Hepatocyte (in vitro differentiated cells): ENCODE measurements at regions not wholly inside any gene's neighbourhood (a gene's known extent, or its start where the extent isn't known, plus 50 kb on each side); places are given as distances from the start of the nearest gene placed in this dataset.

Source experiments
- DNase-seq: peaks from one replicate; pipeline ENCODE4 v3.0.0-alpha.2; 2016; ENCODE audit warnings: low spot score
- H2AFZ ChIP-seq: fragments of 200-600 bp; sonication (generic); 2 replicates; pipeline ENCODE4 v1.6.0; 2016; ENCODE audit warnings: antibody characterized with exemption, mild to moderate bottlenecking
- H3K27ac ChIP-seq: fragments of 200-600 bp; sonication (generic); 2 replicates; pipeline ENCODE4 v1.5.1; 2016; ENCODE audit warnings: mild to moderate bottlenecking
- H3K27me3 ChIP-seq: fragments of 200-600 bp; sonication (generic); 2 replicates; pipeline ENCODE4 v1.6.1; 2016
- H3K36me3 ChIP-seq: fragments of 200-600 bp; sonication (generic); replicated peaks from 2 replicates; pipeline ENCODE4 v1.5.1; 2016; ENCODE audit warnings: low read depth; ENCODE audit not compliant: insufficient read depth
- H3K4me1 ChIP-seq: fragments of 200-600 bp; sonication (generic); 2 replicates; pipeline ENCODE4 v1.5.1; 2016; ENCODE audit warnings: mild to moderate bottlenecking, moderate library complexity; ENCODE audit not compliant: insufficient read depth
- H3K4me2 ChIP-seq: fragments of 200-600 bp; sonication (generic); 2 replicates; pipeline ENCODE4 v1.6.0; 2016
- H3K4me3 ChIP-seq: fragments of 200-600 bp; sonication (generic); 2 replicates; pipeline ENCODE4 v1.5.1; 2016; ENCODE audit warnings: mild to moderate bottlenecking
- H3K79me2 ChIP-seq: fragments of 200-600 bp; sonication (generic); 2 replicates; pipeline ENCODE4 v1.6.0; 2017; ENCODE audit warnings: mild to moderate bottlenecking
- H3K9me2 ChIP-seq: fragments of 200-600 bp; sonication (generic); replicated peaks from 2 replicates; pipeline ENCODE4 v1.6.0; 2017; ENCODE audit warnings: mild to moderate bottlenecking; ENCODE audit not compliant: insufficient read depth
- H3K9me3 ChIP-seq: fragments of 200-600 bp; sonication (generic); 2 replicates; pipeline ENCODE4 v1.5.1; 2016; ENCODE audit warnings: low read depth, mild to moderate bottlenecking
- H4K20me1 ChIP-seq: fragments of 200-600 bp; sonication (generic); 2 replicates; pipeline ENCODE4 v1.6.0; 2016; ENCODE audit warnings: mild to moderate bottlenecking; ENCODE audit not compliant: insufficient read depth, poor library complexity, severe bottlenecking
- EZH2 ChIP-seq: fragments of 200-600 bp; sonication (generic); IDR thresholded peaks from 2 replicates; pipeline ENCODE4 v1.6.1; 2016; ENCODE audit warnings: antibody characterized with exemption, mild to moderate bottlenecking, borderline replicate concordance
- EZH2phosphoT487 ChIP-seq: fragments of 200-600 bp; sonication (generic); IDR thresholded peaks from one replicate; pipeline ENCODE4 v1.6.1; 2018; ENCODE audit warnings: antibody characterized with exemption, mild to moderate bottlenecking, low read depth, moderate library complexity; ENCODE audit not compliant: unreplicated experiment, severe bottlenecking
- WGBS: methylation state at CpG from one replicate; pipeline ENCODE4 v1.1.6; 2016; ENCODE audit warnings: low lambda C conversion rate; ENCODE audit errors: missing lambda C conversion rate; 5-methylcytosine and 5-hydroxymethylcytosine counted together
- TF ChIP-seq, protein P1 (sequence below): fragments of 200-600 bp; sonication (generic); IDR thresholded peaks from 2 replicates; pipeline ENCODE4 v1.5.1; 2016; ENCODE audit warnings: antibody characterized with exemption, mild to moderate bottlenecking; ENCODE audit not compliant: poor library complexity

DNA sequence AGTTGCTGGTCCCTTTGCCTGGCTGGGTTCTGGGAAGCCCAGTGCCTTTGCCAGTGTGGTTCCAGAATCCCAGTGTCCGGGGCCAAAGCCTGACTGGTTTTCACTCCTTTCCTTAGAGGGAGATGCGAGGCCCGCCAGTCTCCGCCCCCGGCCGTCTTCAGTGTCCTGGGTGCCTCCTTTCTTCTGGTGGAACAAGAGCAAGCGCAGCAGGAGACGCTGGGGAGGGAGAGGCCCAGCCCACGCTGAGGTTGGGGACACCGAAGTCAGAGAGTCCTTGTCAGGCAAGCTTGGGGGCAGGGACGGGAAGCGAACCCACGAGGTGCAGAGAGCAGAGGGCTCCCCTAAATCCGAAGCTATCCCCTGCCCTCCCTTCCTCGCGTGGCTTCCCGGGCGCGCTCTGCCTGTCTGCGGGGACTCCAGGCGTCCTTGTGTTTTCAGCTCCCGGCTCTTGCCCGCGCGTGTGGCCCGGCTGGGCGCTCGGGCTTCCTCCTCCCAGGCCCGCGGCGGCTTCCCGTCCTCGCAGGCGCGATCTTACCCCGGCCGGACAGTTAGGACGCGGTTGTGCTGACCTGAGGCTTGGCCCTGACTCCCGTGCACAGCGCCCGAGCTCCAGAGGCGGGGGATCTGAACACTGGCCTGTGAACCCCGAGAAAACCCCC, 60.6 kb upstream of the UBE3C start:
- TF ChIP-seq EZH2phosphoT487 (no peak), EZH2 (no peak)
- TF ChIP-seq, protein P1, sequence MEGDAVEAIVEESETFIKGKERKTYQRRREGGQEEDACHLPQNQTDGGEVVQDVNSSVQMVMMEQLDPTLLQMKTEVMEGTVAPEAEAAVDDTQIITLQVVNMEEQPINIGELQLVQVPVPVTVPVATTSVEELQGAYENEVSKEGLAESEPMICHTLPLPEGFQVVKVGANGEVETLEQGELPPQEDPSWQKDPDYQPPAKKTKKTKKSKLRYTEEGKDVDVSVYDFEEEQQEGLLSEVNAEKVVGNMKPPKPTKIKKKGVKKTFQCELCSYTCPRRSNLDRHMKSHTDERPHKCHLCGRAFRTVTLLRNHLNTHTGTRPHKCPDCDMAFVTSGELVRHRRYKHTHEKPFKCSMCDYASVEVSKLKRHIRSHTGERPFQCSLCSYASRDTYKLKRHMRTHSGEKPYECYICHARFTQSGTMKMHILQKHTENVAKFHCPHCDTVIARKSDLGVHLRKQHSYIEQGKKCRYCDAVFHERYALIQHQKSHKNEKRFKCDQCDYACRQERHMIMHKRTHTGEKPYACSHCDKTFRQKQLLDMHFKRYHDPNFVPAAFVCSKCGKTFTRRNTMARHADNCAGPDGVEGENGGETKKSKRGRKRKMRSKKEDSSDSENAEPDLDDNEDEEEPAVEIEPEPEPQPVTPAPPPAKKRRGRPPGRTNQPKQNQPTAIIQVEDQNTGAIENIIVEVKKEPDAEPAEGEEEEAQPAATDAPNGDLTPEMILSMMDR: no peak
- no peaks in the 10 kb centered on the region for H3K9me3 ChIP-seq
- no peak overlapping the region for H3K27ac ChIP-seq
- no peaks in the 10 kb centered on the region for H3K4me1 ChIP-seq
- 18% methylated on average over 41 of the region's 44 CpGs for WGBS
- peak overlapping the region; percentile 8 for H2AFZ ChIP-seq
- H3K36me3 ChIP-seq: no peaks in the 10 kb centered on the region
- no peaks in the 10 kb centered on the region for H4K20me1 ChIP-seq
- H3K79me2 ChIP-seq: no peaks in the 10 kb centered on the region
- H3K9me2 ChIP-seq: no peaks in the 10 kb centered on the region
- DNase-seq: peak; percentile 17
- H3K27me3 ChIP-seq: peaks cover 26% of the 10 kb centered on the region
- peak overlapping the region; percentile 80 for H3K4me2 ChIP-seq
- no peak overlapping the region for H3K4me3 ChIP-seq

DNA sequence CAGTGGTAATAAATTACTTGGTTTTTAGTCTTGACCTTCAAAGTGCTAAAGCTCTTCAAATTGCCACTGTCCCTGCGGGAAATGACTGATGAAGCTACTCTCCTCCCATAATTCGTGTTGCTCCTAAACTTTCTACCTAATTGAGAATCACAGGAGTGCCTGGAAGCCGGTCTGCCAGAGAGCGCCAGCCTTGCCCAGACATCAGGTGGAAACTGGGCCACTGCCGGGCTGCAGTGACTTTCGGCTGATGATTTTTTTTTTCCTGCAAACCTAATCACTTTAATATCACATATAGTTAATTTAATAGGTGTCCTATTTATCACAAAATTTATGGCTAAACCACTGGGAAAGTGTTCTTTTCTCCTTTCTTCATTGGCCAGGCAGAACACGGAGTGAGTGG, 59.6 kb upstream of the UBE3C start:
- Histone ChIP-seq H4K20me1 (no peaks in the 10 kb centered on the region), H3K9me3 (no peaks in the 10 kb centered on the region), H2AFZ (no peak overlapping the region), H3K27ac (no peak overlapping the region), H3K27me3 (peaks cover 26% of the 10 kb centered on the region), H3K4me3 (no peak overlapping the region), H3K4me2 (no peak overlapping the region), H3K9me2 (no peaks in the 10 kb centered on the region), H3K79me2 (no peaks in the 10 kb centered on the region), H3K4me1 (no peaks in the 10 kb centered on the region), H3K36me3 (no peaks in the 10 kb centered on the region)
- no peak for TF ChIP-seq EZH2
- TF ChIP-seq EZH2phosphoT487: no peak
- TF ChIP-seq, protein P1: no peak
- WGBS: 84% methylated on average over 7 of the region's 7 CpGs
- no peak for DNase-seq

DNA sequence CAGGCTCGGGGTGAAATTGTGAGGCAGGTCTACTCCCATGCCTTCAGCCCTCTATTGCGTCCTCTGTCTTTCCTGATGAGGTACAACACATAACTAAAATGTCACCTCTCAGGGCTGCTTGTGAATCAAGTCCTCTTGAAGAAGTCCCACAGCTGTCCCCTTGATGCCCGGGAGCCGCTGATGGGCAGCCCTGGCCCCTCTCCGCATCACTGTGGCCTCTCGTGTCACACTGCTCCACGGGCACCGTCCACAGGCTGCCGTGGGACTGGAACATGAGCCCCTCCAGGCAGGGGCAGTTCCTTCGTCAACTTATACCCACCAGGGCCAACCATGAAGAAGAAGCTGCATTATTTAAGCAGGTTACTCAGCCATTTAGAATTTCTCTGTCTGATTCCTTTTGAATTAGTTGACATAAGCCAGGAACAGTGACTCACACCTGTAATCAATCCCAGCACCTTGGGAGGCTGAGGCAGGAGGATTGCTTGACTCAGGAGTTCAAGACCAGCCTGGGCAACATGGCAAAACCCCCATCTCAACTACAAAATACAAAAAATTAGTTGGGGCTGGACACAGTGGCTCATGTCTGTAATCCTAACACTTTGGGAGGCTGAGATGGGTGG, 58.5 kb upstream of the UBE3C start:
- Histone ChIP-seq H3K79me2 (no peaks in the 10 kb centered on the region), H3K9me2 (no peaks in the 10 kb centered on the region), H3K4me1 (no peaks in the 10 kb centered on the region), H3K27me3 (peaks cover 26% of the 10 kb centered on the region), H4K20me1 (no peaks in the 10 kb centered on the region), H3K4me2 (no peak overlapping the region), H3K27ac (no peak overlapping the region), H3K9me3 (no peaks in the 10 kb centered on the region), H2AFZ (no peak overlapping the region), H3K36me3 (no peaks in the 10 kb centered on the region), H3K4me3 (no peak overlapping the region)
- no peak for DNase-seq
- TF ChIP-seq EZH2 (no peak), EZH2phosphoT487 (no peak)
- TF ChIP-seq, protein P1: no peak
- 91% methylated on average over 10 of the region's 10 CpGs for WGBS
